ENCODE measurements at regions not wholly inside any gene's neighbourhood (a gene's known extent, or its start where the extent isn't known, plus 50 kb on each side); places are given as distances from the start of the nearest gene placed in this dataset.

DNA sequence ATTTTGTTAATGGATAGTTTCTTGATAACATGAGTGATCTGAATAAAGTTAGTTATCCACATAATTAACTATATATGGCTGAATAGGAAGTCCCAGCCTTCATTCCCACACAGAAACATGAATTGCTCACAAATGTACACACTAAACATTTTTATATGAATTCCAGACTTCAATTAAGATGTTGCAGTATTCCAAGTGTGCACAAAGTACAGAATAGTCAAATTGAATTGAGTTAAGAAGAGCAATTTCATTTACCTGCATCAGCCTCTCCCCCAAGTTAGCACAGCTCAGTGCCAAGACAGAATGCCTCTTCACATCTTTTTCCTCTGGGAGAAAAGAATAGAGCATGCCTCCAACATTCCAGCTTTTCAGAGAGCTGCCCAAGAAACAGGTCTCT, 207.0 kb upstream of the SAMSN1 start:
- Mint-ChIP-seq H3K36me3 (no peaks in the 10 kb centered on the region), H3K9me3 (peaks cover 2% of the 10 kb centered on the region), H3K4me3 (no peak overlapping the region), H3K4me1 (no peaks in the 10 kb centered on the region), H3K27me3 (ENCODE audit: insufficient read depth, low read depth) (no peaks in the 10 kb centered on the region), H3K27ac (no peak overlapping the region)
- TF ChIP-seq EZH2phosphoT487 (IDR thresholded peaks at IDR 0.05): no peak
- no peak for TF ChIP-seq EZH2 (IDR thresholded peaks at IDR 0.05)
- TF ChIP-seq, protein P1, sequence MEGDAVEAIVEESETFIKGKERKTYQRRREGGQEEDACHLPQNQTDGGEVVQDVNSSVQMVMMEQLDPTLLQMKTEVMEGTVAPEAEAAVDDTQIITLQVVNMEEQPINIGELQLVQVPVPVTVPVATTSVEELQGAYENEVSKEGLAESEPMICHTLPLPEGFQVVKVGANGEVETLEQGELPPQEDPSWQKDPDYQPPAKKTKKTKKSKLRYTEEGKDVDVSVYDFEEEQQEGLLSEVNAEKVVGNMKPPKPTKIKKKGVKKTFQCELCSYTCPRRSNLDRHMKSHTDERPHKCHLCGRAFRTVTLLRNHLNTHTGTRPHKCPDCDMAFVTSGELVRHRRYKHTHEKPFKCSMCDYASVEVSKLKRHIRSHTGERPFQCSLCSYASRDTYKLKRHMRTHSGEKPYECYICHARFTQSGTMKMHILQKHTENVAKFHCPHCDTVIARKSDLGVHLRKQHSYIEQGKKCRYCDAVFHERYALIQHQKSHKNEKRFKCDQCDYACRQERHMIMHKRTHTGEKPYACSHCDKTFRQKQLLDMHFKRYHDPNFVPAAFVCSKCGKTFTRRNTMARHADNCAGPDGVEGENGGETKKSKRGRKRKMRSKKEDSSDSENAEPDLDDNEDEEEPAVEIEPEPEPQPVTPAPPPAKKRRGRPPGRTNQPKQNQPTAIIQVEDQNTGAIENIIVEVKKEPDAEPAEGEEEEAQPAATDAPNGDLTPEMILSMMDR (IDR thresholded peaks at IDR 0.05): no peak
- no peaks in the 10 kb centered on the region for H4K20me1 ChIP-seq (ENCODE audit: low read depth)
- H3K9ac ChIP-seq: no peak overlapping the region
- no peaks in the 10 kb centered on the region for H3K36me3 ChIP-seq
- H3K4me2 ChIP-seq: no peak overlapping the region
- no peaks in the 10 kb centered on the region for H3K4me1 ChIP-seq
- H3K4me3 ChIP-seq: no peak overlapping the region
- H3K79me2 ChIP-seq (ENCODE audit: low read depth): no peaks in the 10 kb centered on the region
- H3K27me3 ChIP-seq: no peaks in the 10 kb centered on the region
- no peaks in the 10 kb centered on the region for H3F3A ChIP-seq (ENCODE audit: low read depth)
- H3K27ac ChIP-seq: no peak overlapping the region
- H3K9me3 ChIP-seq (ENCODE audit: low read depth): no peaks in the 10 kb centered on the region
- H2AFZ ChIP-seq (replicated peaks): no peak overlapping the region
- DNase-seq (ENCODE audit: low spot score): no peak

- Mint-ChIP-seq H3K9me3 (peaks cover 2% of the 10 kb centered on the region), H3K4me3 (no peak overlapping the region), H3K27ac (no peak overlapping the region), H3K4me1 (no peaks in the 10 kb centered on the region), H3K36me3 (no peaks in the 10 kb centered on the region), H3K27me3 (ENCODE audit: insufficient read depth, low read depth) (no peaks in the 10 kb centered on the region)
- Histone ChIP-seq H3K4me3 (no peak overlapping the region), H3K36me3 (no peaks in the 10 kb centered on the region), H3K9me3 (ENCODE audit: low read depth) (no peaks in the 10 kb centered on the region), H3K4me1 (no peaks in the 10 kb centered on the region), H3K4me2 (no peak overlapping the region), H4K20me1 (ENCODE audit: low read depth) (no peaks in the 10 kb centered on the region), H2AFZ (replicated peaks) (no peak overlapping the region), H3F3A (ENCODE audit: low read depth) (no peaks in the 10 kb centered on the region), H3K9ac (no peak overlapping the region), H3K27me3 (no peaks in the 10 kb centered on the region), H3K79me2 (ENCODE audit: low read depth) (no peaks in the 10 kb centered on the region), H3K27ac (no peak overlapping the region)
- no peak for TF ChIP-seq EZH2phosphoT487 (IDR thresholded peaks at IDR 0.05)
- no peak for DNase-seq (ENCODE audit: low spot score)
Observed at GRCh38 chr21:14752345-14752909, 206.3 kb upstream of the SAMSN1 start.

DNA sequence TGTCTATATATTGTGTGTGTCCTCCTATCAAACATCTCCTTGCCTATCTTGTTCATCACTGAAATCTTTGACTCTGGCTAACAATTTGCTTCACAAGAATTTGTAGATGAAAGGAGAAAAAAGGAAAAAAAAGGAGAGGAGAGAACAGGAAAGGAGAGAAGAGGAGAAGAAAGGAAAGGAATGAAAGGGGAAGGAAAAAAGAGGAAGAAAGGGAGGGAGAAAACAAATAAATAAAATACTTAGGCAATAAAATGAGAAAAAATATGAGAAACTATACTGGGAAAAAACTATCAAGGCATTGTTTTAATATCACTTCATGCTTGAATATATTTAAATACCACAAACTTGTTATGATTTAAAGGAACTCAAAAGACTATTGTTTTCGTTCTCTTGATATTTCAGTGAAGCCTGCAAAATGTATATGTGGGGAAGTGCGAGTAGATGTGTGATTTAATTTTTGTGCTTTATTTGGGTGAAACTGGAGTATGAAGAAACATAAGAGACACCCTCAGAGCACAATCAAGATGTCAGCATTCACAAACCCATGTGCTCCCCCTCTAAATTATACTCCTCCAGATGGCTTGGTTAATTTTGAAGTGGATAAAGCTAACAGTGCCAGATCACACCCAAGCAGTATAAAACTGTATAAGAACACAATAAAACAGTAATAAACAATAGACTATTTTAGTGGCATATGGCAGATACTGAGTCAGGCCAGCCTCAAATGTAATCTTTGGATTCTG, 205.7 kb upstream of the SAMSN1 start:
- H3K9ac ChIP-seq: no peak overlapping the region
- H3K27me3 ChIP-seq: no peaks in the 10 kb centered on the region
- no peak overlapping the region for H3K4me3 Mint-ChIP-seq
- H4K20me1 ChIP-seq (ENCODE audit: low read depth): no peaks in the 10 kb centered on the region
- no peaks in the 10 kb centered on the region for H3K79me2 ChIP-seq (ENCODE audit: low read depth)
- H3F3A ChIP-seq (ENCODE audit: low read depth): no peaks in the 10 kb centered on the region
- no peaks in the 10 kb centered on the region for H3K4me1 Mint-ChIP-seq
- H3K36me3 ChIP-seq: no peaks in the 10 kb centered on the region
- H3K4me2 ChIP-seq: no peak overlapping the region
- no peak overlapping the region for H3K4me3 ChIP-seq
- no peak overlapping the region for H3K27ac ChIP-seq
- no peak overlapping the region for H2AFZ ChIP-seq (replicated peaks)
- peaks cover 2% of the 10 kb centered on the region for H3K9me3 Mint-ChIP-seq
- H3K27me3 Mint-ChIP-seq (ENCODE audit: insufficient read depth, low read depth): no peaks in the 10 kb centered on the region
- H3K27ac Mint-ChIP-seq: no peak overlapping the region
- TF ChIP-seq EZH2 (IDR thresholded peaks at IDR 0.05): no peak
- no peak for TF ChIP-seq EZH2phosphoT487 (IDR thresholded peaks at IDR 0.05)
- TF ChIP-seq, protein P1 (IDR thresholded peaks at IDR 0.05): no peak
- no peaks in the 10 kb centered on the region for H3K36me3 Mint-ChIP-seq
- DNase-seq (ENCODE audit: low spot score): no peak
- no peaks in the 10 kb centered on the region for H3K9me3 ChIP-seq (ENCODE audit: low read depth)
- H3K4me1 ChIP-seq: no peaks in the 10 kb centered on the region

- Histone ChIP-seq H3F3A (ENCODE audit: low read depth) (no peaks in the 10 kb centered on the region), H3K4me2 (no peak overlapping the region), H3K4me1 (no peaks in the 10 kb centered on the region), H3K9me3 (ENCODE audit: low read depth) (no peaks in the 10 kb centered on the region), H3K27ac (no peak overlapping the region), H3K9ac (no peak overlapping the region), H4K20me1 (ENCODE audit: low read depth) (no peaks in the 10 kb centered on the region), H3K79me2 (ENCODE audit: low read depth) (no peaks in the 10 kb centered on the region), H2AFZ (replicated peaks) (no peak overlapping the region), H3K4me3 (no peak overlapping the region), H3K36me3 (no peaks in the 10 kb centered on the region), H3K27me3 (no peaks in the 10 kb centered on the region)
- Mint-ChIP-seq H3K27ac (no peak overlapping the region), H3K4me1 (no peaks in the 10 kb centered on the region), H3K27me3 (ENCODE audit: insufficient read depth, low read depth) (no peaks in the 10 kb centered on the region), H3K4me3 (no peak overlapping the region), H3K36me3 (no peaks in the 10 kb centered on the region), H3K9me3 (peaks cover 2% of the 10 kb centered on the region)
- no peak for DNase-seq (ENCODE audit: low spot score)
- TF ChIP-seq EZH2 (IDR thresholded peaks at IDR 0.05): no peak
Observed at GRCh38 chr21:14751011-14751410, 204.9 kb upstream of the SAMSN1 start.
